Suprapubic skin (tissue), 4 donors: ENCODE measurements at regions not wholly inside any gene's neighbourhood (a gene's known extent, or its start where the extent isn't known, plus 50 kb on each side); places are given as distances from the start of the nearest gene placed in this dataset.

Experiments used
- EP300 ChIP-seq: sonication (generic); formaldehyde crosslinking; IDR thresholded peaks from one replicate; pipeline ENCODE4 v1.6.1; 2017; ENCODE audit warnings: antibody characterized with exemption
- POLR2A ChIP-seq, 2 donors: fragments of 450-650 bp; IDR thresholded peaks; one replicate each; pipeline ENCODE4 v1.6.1; 2017; ENCODE audit warnings: antibody characterized with exemption in 2 of 2, mild to moderate bottlenecking in 2 of 2, moderate library complexity in 2 of 2
- POLR2AphosphoS5 ChIP-seq, 3 donors: sonication (generic); formaldehyde crosslinking; IDR thresholded peaks; one replicate each; pipeline ENCODE4 v1.6.1; 2017; ENCODE audit warnings: antibody characterized with exemption in 3 of 3
- TF ChIP-seq, protein P1 (sequence below), 2 donors: fragments of 200-600 bp in 1 of 2; fragments of 450-650 bp in 1 of 2; sonication (generic) in 1 of 2; IDR thresholded peaks; one replicate each; pipeline ENCODE4 v1.5.1; 2016 to 2019; ENCODE audit warnings: antibody characterized with exemption in 2 of 2, mild to moderate bottlenecking in 1 of 2, moderate library complexity in 1 of 2

GRCh38 chr3:99521551-99521950 lies 116.8 kb upstream of the COL8A1 start:
- TF ChIP-seq, protein P1, sequence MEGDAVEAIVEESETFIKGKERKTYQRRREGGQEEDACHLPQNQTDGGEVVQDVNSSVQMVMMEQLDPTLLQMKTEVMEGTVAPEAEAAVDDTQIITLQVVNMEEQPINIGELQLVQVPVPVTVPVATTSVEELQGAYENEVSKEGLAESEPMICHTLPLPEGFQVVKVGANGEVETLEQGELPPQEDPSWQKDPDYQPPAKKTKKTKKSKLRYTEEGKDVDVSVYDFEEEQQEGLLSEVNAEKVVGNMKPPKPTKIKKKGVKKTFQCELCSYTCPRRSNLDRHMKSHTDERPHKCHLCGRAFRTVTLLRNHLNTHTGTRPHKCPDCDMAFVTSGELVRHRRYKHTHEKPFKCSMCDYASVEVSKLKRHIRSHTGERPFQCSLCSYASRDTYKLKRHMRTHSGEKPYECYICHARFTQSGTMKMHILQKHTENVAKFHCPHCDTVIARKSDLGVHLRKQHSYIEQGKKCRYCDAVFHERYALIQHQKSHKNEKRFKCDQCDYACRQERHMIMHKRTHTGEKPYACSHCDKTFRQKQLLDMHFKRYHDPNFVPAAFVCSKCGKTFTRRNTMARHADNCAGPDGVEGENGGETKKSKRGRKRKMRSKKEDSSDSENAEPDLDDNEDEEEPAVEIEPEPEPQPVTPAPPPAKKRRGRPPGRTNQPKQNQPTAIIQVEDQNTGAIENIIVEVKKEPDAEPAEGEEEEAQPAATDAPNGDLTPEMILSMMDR (IDR thresholded peaks at IDR 0.05) = no peak
- TF ChIP-seq POLR2A (IDR thresholded peaks at IDR 0.05) = no peak
- TF ChIP-seq EP300 = no peak
- no peak for TF ChIP-seq POLR2AphosphoS5 (IDR thresholded peaks at IDR 0.05)
